ENCODE measurements at regions not wholly inside any gene's neighbourhood (a gene's known extent, or its start where the extent isn't known, plus 50 kb on each side); places are given as distances from the start of the nearest gene placed in this dataset.

DNA sequence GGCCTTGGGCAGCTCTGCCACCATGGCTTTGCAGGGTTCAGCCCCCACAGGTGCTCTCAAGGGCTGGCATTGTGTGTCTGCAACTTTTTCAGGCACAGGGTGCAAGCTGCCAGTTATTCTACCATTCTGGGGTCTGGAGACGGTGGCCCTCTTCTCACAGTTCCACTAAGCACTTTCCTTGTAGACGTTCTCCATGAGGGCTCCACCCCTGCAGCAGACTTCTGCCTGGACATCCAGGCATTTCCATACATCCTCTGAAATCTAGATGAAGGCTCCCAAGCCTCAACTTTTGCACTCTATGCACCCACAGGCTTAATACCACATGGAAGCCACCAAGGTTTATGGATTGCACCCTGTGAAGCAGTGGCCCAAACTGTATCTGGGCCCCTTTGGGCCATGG lies 91.0 kb upstream of the RND3 start:
- TF ChIP-seq BACH2 (CRISPR knock-in tag; IDR thresholded peaks at IDR 0.05; ENCODE audit: borderline replicate concordance), result no peak
- TF ChIP-seq CSRNP3 (CRISPR knock-in tag; IDR thresholded peaks at IDR 0.05), result no peak
- TF ChIP-seq PATZ1 (CRISPR knock-in tag; IDR thresholded peaks at IDR 0.05; ENCODE audit: borderline replicate concordance), result no peak
- TF ChIP-seq RARB (CRISPR knock-in tag; IDR thresholded peaks at IDR 0.05), result no peak
- TF ChIP-seq ZFP30 (CRISPR knock-in tag; IDR thresholded peaks at IDR 0.05), result no peak
- TF ChIP-seq ARNTL (CRISPR knock-in tag; IDR thresholded peaks at IDR 0.05; ENCODE audit: borderline replicate concordance, low read depth), result no peak
- TF ChIP-seq ZNF70 (CRISPR knock-in tag; IDR thresholded peaks at IDR 0.05), result no peak
- no peak for TF ChIP-seq CSDC2 (CRISPR knock-in tag; IDR thresholded peaks at IDR 0.05)
